ENCODE measurements at regions not wholly inside any gene's neighbourhood (a gene's known extent, or its start where the extent isn't known, plus 50 kb on each side); places are given as distances from the start of the nearest gene placed in this dataset.

DNA sequence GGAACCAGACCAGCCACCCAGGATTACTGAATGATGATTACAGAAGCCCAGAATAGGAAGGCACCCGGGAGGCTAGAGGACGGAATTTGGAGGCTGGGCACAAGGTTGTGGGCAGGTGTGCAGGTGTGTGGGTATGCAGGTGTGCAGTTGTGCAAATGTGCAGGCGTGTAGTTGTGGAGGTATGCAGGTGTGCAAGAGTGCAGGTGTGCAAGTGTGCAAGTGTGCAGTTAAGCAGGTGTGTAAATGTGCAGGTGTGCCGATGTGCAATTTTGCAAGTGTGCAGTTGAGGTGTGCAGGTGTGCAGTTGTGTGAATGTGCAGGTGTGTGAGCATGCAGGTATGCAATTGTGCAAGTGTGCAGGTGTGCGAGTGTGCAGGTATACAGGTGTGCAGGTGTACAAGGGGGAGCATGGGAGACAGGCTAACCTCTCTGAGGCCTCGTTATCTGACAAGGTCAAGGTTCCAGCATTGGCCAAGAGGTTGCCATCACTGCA, 131.8 kb downstream of the KCTD15 start:
- ATAC-seq (ENCODE audit: poor library complexity) (no peak), DNase-seq (no peak)
- intact Hi-C loops (cut with DNase I) = no loop called here

- DNase-seq = no peak
- intact Hi-C loops (cut with DNase I) = no loop called here
- no peak for ATAC-seq (ENCODE audit: poor library complexity)
These were observed 137.3 kb downstream of the KCTD15 start for GRCh38 chr19:33933931-33934330.

GRCh38 chr19:33938821-33939220, 142.2 kb downstream of the KCTD15 start:
- intact Hi-C loops (cut with DNase I) = no loop called here
- no peak for DNase-seq
- ATAC-seq (ENCODE audit: poor library complexity) = no peak

GRCh38 chr19:33941133-33941532, 144.5 kb downstream of the KCTD15 start:
- intact Hi-C loops (cut with DNase I) = no loop called here
- ATAC-seq (ENCODE audit: poor library complexity) (no peak), DNase-seq (no peak)

- ATAC-seq (ENCODE audit: poor library complexity) = no peak
- intact Hi-C loops (cut with DNase I) = no loop called here
- DNase-seq = no peak
These were observed 150.0 kb downstream of the KCTD15 start for GRCh38 chr19:33946535-33947264.

- ATAC-seq (ENCODE audit: poor library complexity) = no peak
- intact Hi-C loops (cut with DNase I) = no loop called here
- no peak for DNase-seq
These were observed 150.7 kb downstream of the KCTD15 start for GRCh38 chr19:33947265-33947964.

GRCh38 chr19:33948651-33949335, 152.1 kb downstream of the KCTD15 start:
- intact Hi-C loops (cut with DNase I) = no loop called here
- ATAC-seq (ENCODE audit: poor library complexity) (no peak), DNase-seq (no peak)

DNA sequence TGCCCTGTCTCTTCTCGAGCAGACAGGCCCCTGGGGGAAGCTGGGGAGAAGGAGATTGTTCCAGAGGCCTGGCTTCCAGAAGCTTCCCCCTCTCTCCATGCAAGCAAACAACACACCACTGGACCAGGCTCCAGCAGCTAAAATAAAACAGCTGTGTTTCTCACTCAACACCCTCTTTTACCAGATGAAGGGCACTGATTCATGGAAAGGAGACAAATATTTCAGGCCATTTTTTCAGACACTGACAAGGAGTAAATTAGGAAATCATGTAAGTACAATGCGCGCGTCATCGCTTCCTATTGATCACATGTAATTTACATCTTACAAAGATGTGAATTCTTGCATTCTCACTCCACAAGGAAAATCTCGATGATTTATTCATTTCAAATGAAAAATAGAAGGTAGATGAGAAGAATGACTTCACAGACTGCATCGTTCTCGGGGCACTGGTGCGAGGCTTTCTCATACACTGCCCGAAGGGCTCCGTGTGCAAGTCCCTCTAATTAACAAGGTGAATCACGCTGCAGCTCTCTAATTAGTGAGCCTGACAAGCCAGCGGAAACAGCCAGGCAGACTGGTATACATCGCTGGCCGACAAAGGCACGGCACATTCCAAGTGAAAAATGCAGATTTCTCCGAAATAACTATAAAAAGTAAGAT, 153.6 kb downstream of the KCTD15 start:
- ATAC-seq (ENCODE audit: poor library complexity) (no peak), DNase-seq (no peak)

GRCh38 chr19:33953023-33953422, 156.4 kb downstream of the KCTD15 start:
- no peak for DNase-seq
- ATAC-seq (ENCODE audit: poor library complexity) = no peak

More for the DNA sequence above, 153.6 kb downstream of the KCTD15 start:
- intact Hi-C loops (cut with DNase I) = no loop called here

DNA sequence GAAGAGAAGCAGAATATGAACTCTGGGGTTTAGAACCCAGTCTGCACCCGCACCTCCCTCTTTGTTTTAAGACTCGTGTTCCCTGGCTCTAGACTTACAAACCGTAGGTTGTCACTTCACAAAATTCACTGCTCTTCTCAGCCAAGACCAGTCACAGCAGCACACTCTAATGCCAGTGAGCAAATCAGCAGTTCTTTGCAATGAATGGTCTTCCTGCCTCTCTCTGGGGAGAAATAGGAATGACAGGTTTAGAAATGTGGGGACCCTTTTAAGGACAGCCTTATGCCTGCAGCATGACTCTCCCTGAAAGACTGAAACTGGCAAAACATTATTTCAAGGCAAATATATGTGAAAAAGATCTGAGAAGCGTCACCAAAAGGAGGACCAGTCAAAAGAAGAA, 156.9 kb downstream of the KCTD15 start:
- DNase-seq (no peak), ATAC-seq (ENCODE audit: poor library complexity) (no peak)
- intact Hi-C loops (cut with DNase I) = no loop called here

More at GRCh38 chr19:33953023-33953422, 156.4 kb downstream of the KCTD15 start:
- intact Hi-C loops (cut with DNase I) = no loop called here

- no peak for ATAC-seq (ENCODE audit: poor library complexity)
- no peak for DNase-seq
- intact Hi-C loops (cut with DNase I) = no loop called here
These were observed 158.0 kb downstream of the KCTD15 start for GRCh38 chr19:33954686-33955085.

DNA sequence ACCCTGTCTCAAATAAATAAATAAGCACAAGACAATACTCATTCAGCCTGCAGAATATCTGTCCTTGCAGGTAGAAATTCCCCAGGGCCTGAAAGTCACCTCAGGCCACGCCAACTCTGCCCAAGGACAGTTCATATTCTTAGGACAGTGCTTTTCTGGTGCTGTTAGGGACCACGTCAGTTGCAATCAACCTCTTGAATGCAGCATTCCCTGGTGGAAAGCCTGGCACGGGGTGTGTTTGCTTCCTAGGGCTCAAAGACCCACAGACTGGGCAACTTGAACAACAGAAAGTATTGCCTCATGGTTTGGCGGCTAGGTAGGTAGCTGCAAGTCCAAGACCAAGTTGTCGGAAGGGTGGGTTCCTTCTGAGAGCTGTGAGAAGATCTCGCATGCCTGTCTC, 160.3 kb downstream of the KCTD15 start:
- DNase-seq (no peak), ATAC-seq (ENCODE audit: poor library complexity) (no peak)
- intact Hi-C loops (cut with DNase I) = no loop called here

DNA sequence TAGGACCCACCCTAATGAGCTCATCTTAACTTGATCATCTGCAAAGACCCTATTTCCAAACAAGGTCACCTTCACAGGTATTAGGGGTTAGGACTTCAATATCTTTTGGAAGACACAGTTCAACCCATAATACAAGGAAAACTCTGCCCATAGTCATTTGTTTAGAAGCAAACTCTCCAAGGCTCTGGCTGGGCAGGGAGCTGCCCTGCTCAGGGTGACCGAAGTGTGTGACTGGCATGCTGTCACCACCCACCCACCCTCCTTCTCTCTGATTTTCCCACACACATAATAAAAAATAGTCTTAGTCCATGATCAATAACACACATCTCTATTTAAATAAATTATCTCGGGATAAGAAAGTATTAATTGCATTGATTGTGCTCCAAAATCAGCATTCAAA, 161.1 kb downstream of the KCTD15 start:
- ATAC-seq (ENCODE audit: poor library complexity) = no peak
- DNase-seq = no peak
- intact Hi-C loops (cut with DNase I) = no loop called here

DNA sequence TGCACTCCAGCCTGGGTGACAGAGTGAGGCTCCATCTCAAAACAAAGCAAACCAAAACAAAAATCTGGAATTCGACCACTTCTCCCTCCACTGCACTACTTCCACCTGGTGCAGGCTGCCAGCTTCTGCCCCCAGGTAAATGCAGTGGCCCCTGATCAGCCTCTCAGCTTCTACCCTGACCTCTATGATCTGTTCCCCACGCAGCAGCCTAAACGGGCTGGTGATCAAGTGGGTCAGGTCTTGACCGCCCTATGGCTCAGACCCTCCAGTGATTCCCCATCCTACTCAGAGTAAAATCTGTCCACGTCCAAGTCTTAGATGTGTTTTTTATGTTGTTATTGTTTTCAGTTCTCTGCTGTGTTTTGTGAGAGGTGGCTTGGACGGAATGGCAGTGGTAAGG, 163.9 kb downstream of the KCTD15 start:
- ATAC-seq (ENCODE audit: poor library complexity) (no peak), DNase-seq (no peak)
- intact Hi-C loops (cut with DNase I) = no loop called here

DNA sequence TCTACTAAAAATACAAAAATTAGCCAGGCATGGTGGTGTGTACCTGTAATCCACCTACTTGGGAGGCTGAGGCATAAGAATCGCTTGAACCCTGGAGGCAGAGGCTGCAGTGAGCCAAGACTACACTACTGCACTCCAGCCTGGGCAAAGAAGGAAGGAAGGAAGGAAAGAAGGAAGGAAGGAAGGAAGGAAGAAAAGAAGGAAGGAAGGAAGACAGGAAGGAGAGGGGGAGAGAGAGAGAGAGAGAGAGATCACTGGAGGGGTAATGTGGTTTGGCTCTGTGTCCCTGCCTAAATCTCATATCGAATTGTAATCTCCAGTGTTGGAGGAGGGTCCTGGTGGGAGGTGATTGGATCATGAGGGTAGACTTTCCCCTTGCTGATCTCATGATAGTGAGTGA, 165.5 kb downstream of the KCTD15 start:
- DNase-seq (no peak), ATAC-seq (ENCODE audit: poor library complexity) (no peak)
- intact Hi-C loops (cut with DNase I) = no loop called here

GRCh38 chr19:33963514-33963913, 166.8 kb downstream of the KCTD15 start:
- DNase-seq (no peak), ATAC-seq (ENCODE audit: poor library complexity) (no peak)
- intact Hi-C loops (cut with DNase I) = no loop called here

DNA sequence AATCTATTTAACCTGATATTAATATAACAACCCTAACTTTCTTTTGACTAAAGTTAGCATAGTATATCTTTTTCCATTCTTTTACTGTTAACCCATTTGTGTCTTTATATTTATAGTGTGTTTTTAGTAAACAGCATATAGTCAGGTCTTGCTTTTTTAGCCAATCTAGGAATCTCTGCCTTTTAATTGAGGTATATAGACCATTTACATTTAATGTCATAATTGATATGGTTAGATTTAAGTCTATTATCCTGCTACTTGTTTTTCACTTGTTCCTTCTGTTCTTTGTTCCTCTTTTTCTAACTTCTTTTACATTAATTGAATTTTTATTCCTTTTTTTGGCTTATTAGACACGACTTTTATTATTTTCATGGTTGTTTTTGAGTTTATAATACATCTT, 174.4 kb downstream of the KCTD15 start:
- no peak for DNase-seq
- intact Hi-C loops (cut with DNase I) = no loop called here
- no peak for ATAC-seq (ENCODE audit: poor library complexity)

DNA sequence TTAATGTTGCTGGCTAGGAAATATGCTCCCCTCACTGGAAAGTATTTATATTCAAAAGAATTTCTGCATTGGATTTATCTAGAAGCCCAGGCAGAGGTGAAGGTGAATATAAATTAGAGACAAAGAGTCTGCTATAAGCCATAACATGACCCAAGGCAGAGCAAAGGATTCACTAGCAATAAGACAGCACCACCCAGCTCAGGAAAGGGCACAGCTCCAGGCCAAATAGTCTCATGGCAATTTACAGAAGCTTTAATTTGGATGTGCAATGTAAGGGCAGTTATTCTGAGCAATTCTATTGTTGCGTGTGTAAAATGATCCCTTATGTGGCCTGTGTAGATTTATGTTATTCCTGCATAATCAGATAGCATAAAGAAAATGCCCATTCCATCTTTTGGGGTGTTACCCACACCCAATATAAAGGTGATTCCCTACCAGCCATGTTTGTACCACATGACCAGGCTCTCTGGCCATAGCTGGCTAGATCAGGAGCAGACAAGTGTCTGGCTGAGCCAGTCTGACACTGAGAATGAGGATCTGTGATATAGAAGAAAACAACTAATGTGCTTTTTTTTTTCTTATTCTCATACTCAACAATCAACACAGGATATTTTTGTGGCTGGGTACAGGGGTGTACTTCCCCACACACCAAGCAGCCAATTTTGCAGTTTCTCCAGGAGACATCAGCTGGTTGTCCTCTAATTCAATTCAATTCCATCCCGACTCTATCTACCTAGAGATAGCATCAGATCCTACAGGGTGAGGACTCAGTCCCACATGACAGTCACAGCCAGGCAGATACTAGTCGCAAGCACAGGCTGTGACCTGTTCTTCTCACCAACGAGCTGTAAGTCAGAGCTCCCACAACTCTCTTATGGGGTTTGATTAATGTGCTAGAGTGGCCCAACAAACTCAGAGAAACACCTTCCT, 181.4 kb downstream of the KCTD15 start:
- intact Hi-C loops (cut with DNase I) = no loop called here
- no peak for ATAC-seq (ENCODE audit: poor library complexity)
- no peak for DNase-seq

All from Right ventricle myocardium superior (tissue), 1 donor.